ENCODE measurements at regions not wholly inside any gene's neighbourhood (a gene's known extent, or its start where the extent isn't known, plus 50 kb on each side); places are given as distances from the start of the nearest gene placed in this dataset.

DNA sequence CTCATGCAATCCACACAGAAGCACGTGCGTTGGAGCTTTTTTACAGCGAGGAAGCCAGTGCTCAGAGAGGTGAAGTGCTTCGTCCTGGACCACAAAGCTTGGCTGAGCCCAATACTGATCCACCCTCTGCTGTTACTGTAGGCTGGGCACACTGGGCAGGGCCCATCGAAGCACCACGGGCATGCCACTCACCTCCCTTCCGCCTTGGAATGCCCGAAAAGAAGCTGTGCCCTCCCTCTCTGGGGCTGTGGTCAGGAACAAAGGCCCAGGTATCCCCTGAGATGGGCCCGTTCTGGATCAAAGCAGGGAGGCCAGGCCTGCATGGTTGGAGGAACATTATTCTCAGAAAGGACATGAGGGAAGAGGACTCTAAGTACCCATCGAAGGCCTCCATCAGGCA, 206.7 kb upstream of the C1orf174 start:
- H3K27me3 ChIP-seq = no peaks in the 10 kb centered on the region
- no peak for DNase-seq (ENCODE audit: low spot score)
- no peaks in the 10 kb centered on the region for H3K36me3 ChIP-seq
- no peak overlapping the region for H3K27ac ChIP-seq
- H3K9me3 ChIP-seq = no peaks in the 10 kb centered on the region
- no peak overlapping the region for H3K4me3 ChIP-seq
- H3K4me1 ChIP-seq = no peaks in the 10 kb centered on the region
- TF ChIP-seq CTCF (IDR thresholded peaks at IDR 0.05) = no peak

- Histone ChIP-seq H3K4me1 (no peaks in the 10 kb centered on the region), H3K27me3 (no peaks in the 10 kb centered on the region), H3K9me3 (no peaks in the 10 kb centered on the region), H3K4me3 (no peak overlapping the region), H3K27ac (no peak overlapping the region), H3K36me3 (no peaks in the 10 kb centered on the region)
- TF ChIP-seq CTCF (IDR thresholded peaks at IDR 0.05) = no peak
- no peak for DNase-seq (ENCODE audit: low spot score)
Observed at GRCh38 chr1:4107291-4107690, 207.2 kb upstream of the C1orf174 start.

DNA sequence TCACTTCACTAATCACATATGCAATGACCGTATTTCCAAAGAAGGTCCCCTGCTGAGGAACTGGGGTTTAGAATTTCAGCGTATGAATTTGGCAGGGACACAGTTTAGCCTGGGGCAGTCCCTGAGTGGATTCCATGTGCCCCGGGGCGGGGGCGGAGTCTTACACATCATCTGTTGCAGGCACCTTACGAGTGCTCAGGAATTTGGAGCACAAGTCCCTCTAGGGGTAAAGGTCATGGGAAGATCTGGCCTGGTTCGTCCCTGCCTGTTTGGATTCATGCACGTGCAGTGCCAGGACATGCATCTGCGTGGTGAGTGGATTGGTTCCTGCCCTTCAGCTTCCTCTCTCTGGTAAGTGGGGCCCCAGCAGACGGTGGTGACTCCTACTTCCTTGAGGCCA, 208.3 kb upstream of the C1orf174 start:
- H3K27me3 ChIP-seq = no peaks in the 10 kb centered on the region
- no peaks in the 10 kb centered on the region for H3K36me3 ChIP-seq
- H3K4me3 ChIP-seq = no peak overlapping the region

DNA sequence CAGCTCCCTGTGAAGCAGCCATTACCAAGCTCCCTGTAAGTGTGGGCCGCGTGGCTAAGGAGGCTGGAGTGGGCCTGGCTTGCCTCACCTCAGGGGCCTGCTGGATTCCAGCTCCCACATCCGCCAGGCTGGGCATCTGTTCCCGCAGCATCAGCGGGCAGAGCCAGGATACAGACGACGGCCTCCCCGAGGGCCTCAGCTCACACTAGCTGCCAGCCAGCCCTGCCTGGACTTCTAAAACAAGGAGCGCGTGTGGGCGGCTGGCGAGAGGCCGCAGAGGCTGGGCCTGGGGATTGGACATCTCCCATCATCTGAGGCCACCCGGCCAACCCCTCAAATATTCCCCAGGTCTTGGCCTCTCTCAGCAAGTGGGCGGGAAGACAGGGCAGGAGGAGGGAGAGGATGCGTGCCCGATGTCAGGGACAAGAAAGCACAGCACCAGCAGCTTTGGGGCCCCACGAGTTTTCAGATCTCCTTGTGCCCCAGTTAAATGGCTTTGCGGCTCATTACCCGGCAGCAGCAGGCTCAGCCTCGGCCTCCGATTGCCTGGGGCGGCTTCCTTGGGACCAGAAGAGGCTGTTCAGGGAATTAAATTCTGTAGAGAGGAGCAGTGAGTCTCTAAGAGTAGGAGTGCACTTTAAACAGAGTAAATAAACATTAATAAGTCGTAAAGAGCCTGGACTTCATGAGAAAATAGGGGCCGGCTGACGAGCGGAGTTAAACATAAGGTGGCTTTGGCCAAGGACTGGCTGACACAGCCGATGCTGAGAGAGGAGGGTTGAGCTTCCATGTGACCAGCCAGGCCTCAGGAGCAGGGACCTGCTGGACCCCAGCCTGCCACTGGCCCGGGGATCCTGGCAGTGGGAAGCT, 208.9 kb upstream of the C1orf174 start:
- H3K36me3 ChIP-seq = no peaks in the 10 kb centered on the region
- H3K4me3 ChIP-seq = no peak overlapping the region
- H3K27ac ChIP-seq = no peak overlapping the region
- no peaks in the 10 kb centered on the region for H3K9me3 ChIP-seq
- no peak for DNase-seq (ENCODE audit: low spot score)
- no peaks in the 10 kb centered on the region for H3K27me3 ChIP-seq
- H3K4me1 ChIP-seq = no peaks in the 10 kb centered on the region
- TF ChIP-seq CTCF (IDR thresholded peaks at IDR 0.05) = no peak

More for the DNA sequence above, 208.3 kb upstream of the C1orf174 start:
- Histone ChIP-seq H3K4me1 (no peaks in the 10 kb centered on the region), H3K27ac (no peak overlapping the region), H3K9me3 (no peaks in the 10 kb centered on the region)
- no peak for DNase-seq (ENCODE audit: low spot score)
- TF ChIP-seq CTCF (IDR thresholded peaks at IDR 0.05) = no peak

- TF ChIP-seq CTCF (IDR thresholded peaks at IDR 0.05) = no peak
- no peaks in the 10 kb centered on the region for H3K36me3 ChIP-seq
- no peak overlapping the region for H3K4me3 ChIP-seq
- no peak for DNase-seq (ENCODE audit: low spot score)
- H3K9me3 ChIP-seq = no peaks in the 10 kb centered on the region
- H3K27ac ChIP-seq = no peak overlapping the region
- H3K4me1 ChIP-seq = no peaks in the 10 kb centered on the region
- no peaks in the 10 kb centered on the region for H3K27me3 ChIP-seq
Observed at GRCh38 chr1:4109628-4109940, 209.5 kb upstream of the C1orf174 start.

- no peak for TF ChIP-seq CTCF (IDR thresholded peaks at IDR 0.05)
- H3K9me3 ChIP-seq = no peaks in the 10 kb centered on the region
- H3K36me3 ChIP-seq = no peaks in the 10 kb centered on the region
- H3K4me3 ChIP-seq = no peak overlapping the region
- H3K27me3 ChIP-seq = no peaks in the 10 kb centered on the region
- H3K27ac ChIP-seq = no peak overlapping the region
- no peaks in the 10 kb centered on the region for H3K4me1 ChIP-seq
- no peak for DNase-seq (ENCODE audit: low spot score)
Observed at GRCh38 chr1:4110888-4111287, 210.8 kb upstream of the C1orf174 start.
